Epidermal melanocyte (primary cell): ENCODE measurements at regions not wholly inside any gene's neighbourhood (a gene's known extent, or its start where the extent isn't known, plus 50 kb on each side); places are given as distances from the start of the nearest gene placed in this dataset.

Source experiments
- DNase-seq: peaks from one replicate; pipeline ENCODE4 v3.0.0; 2011; ENCODE audit warnings: low spot score; ENCODE audit not compliant: insufficient read length

DNA sequence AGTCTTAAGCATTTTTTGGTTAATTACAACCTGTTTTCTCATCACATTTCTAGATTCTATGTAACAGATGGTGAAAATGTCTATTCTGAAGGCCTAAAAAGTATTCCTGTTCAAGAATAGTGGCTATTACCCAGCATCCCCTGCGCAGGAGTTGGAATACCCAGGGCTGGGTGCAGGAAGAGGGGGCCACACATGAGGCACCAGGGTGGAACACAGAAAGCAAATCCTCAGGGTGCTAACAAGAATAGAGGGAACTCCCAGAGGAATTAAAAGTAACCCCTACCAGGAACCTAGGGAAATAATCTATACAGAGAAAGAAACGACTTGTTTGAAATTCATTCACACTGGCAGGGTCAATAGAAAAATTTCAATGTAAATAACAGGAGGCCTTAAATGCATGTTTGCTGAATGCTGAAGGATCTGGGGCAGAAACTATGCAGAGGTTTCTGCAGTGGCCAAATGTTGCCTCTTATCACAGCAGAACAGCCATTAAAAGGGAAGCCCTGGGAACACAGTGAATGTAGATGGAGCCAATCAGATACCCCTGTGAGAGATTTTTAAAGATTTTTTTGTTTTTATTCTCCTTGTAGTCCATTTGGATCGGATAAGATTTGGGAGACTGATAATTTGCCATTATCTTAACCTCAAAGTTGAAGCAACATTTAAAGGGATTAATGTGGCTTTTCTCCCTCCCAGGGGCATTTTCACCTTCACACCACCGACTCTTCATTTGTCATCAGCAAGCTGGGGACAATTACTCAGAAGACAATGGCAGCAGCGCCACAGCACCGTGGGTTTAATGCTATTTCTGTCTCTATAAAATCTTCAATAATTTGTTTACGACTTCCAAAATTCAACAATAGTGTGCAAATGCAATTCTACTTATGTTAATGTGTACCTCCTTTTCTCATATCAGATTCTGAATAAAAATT, 196.0 kb upstream of the PSMD7 start:
- DNase-seq, result no peak

DNA sequence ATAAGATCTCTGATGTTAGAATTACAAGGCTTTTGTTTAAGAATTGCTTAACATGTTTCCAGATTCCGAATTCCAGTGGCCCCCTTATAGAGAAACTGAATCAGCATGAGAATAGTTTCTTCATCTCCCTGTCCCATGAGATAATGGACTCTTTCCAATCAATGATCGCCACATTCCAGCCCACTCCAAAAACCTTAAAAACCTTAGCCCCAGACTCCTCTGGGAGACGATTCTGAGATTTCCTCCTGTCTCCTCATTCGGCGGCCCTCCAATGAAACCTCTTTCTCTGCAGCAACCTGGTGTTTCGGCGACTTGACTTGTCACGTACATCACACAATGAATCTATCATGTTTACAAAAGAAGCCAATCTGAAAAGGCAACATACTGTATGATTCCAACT, 197.1 kb upstream of the PSMD7 start:
- DNase-seq, result no peak

DNA sequence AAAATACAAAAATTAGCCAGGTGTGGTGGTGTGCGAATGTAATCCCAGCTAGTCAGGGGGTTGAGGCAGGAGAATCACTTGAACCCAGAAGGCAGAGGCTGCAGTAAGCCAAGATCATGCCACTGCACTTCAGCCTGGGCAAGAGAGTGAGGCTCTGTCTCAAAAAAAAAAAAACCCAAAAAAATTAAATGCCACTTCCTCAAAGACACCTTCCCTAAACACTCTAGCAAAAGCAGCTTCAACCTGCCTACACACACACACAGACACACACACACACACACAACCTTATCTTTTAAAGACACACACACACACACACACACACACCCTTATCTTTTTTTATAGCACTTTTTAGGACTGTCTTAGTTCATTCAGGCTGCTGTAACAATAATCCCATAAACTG, 201.7 kb upstream of the PSMD7 start:
- DNase-seq, result no peak

DNA sequence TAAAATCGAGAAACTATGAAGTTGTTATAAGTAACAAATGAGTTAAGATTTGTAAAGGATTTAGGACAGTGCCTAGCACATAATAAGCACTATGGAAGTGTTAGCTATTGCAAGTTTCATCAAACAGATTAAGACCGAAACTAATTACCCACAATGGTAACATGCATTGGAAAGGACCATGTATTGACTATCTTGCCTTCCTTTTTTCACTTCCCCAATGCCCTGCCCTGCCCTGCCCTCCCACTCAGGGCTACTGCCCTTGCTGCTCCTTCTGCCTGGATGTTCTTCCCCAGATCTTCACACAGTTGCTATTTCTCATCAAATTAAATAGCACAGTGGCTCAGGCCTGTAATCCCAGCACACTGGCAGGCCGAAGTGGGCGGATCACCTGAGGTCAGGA, 202.1 kb upstream of the PSMD7 start:
- DNase-seq, result no peak

DNA sequence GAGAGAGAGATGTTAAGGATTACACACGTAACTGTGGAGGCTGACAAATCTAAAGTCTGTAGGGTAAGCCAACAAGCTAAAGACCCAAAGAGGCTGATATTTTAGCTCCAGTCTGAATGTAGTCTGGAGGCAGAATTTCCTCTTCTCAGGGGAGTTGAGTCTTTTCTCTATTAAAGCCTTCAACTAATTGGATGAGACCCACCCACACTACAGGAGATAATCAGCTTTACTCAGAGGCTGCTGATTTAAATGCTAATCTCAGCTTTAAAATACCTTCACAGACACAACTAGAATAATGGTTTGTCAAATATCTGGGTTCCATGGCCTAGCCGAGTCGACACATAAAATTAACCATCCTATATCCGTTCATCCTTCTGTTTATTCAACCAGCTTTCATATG, 204.3 kb upstream of the PSMD7 start:
- no peak for DNase-seq

DNA sequence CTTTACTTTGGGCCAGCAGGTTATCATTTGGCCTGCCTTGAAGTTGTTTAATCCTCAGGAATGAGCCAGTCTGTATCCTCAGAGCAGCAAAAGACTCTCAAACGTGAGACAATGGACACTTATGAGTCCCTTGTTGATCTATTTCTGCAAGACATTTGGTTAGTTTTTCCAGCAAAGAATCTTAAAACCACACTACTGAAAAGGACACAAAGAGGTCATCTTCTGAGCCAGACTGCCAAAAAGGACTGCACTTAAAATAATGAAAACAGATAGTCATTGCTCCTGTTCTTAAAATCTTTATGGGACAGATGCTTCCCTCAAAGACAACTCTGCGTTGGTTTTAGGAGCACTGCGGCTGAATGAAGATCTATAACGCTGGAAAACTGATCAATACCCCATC, 205.7 kb upstream of the PSMD7 start:
- DNase-seq, result no peak

DNA sequence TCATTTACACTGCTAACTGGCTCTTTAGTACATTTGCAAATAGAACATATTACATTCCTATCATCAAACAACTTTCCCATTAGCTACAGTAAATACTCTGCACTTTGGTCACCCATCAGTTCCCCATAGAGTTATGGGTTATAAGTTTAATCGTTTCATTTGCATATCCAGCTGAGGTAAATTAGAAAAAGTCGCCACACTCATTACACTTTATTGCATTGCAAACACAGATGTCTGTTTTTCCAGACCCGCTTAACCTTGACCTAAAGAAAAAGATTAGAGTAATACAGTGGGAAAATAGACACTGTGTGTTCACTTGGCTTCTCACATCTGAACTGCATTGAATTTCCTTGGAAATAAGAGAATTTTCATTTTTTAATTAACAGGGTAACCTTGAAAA, 213.1 kb upstream of the PSMD7 start:
- no peak for DNase-seq

DNA sequence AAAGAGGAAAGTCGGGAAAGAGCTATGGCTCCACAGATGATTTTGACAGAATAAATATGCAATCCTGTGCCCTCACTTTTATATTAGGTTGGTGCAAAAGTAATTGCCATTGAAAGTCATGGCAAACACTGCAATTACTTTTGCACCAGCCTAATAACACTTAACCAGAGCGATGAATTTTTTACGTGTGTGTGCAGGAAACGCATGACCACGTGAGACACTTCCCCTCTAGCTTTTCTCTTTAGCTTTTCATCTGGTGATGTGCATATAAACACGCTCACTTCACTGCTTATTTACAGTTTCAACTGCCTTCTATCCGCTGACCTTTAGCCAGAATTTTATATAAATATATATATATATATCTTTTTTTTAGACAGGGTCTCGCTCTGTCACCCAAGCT, 216.3 kb upstream of the PSMD7 start:
- DNase-seq, result no peak

DNA sequence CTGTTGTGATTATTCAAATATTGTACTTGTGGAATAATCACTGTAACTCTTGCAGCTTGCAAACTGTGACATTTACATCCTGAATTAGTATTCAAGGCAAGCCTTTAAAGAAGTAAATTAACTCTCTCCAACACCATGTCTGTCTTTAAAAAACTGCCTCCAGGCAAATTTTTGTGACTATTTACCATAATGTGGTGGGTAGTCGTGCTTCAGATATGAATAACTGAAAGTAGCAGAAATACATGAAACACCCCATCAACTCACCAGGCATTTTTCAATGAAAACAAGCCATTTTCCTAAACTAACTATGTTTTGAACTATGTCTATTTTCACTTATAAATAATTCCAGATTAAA, 217.4 kb upstream of the PSMD7 start:
- DNase-seq, result no peak

DNA sequence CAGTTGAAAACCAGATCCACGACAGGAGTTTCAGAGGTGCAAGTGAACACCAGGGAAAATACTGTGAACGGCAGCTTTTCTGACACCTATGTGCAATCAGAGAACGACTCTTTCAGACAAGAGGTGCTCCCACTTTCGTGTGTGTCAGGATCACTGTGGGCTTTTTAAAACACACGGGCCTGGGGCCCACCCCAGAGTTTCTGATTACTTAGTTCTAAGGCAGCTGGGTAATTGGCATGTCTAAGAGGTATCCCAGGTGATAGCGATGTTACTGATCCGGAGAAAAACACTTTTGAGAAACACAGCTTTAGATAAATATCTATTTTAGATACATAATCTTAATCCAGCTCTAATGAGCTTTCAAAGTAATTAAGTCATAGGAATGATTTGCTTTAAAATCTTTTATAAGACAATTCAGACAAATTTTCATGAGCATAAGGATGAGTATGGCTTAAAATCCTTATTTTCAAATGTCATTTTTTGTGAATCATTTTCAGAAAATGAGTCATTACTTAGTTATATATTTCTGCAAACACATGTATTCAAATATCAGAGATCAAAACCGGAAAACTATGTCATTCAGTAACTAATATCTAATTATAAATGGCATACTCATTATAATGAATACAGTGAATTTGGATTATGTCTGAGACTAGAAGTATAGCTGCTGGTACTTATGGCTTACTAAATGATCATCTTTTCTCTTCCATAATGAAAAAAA, 217.9 kb upstream of the PSMD7 start:
- DNase-seq, result no peak

DNA sequence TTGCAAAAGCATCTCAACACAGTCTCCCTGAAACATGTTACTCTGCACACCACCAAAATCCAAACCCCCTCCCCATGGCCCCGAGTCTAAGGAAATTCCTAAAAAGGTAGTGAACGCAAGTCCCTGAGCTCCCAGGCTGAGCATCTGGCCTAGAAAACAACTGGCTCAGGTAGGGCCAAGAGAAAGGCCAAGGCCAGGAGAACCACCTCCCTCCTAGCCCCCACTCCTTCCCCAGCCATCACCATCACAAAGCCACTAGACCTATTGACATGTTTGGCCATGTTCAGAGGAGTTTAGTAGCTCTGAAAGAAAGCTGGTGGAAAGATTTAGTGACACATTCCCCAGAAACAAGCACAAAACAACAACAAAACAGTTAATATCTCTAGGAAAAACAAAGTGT, 220.0 kb upstream of the PSMD7 start:
- no peak for DNase-seq

DNA sequence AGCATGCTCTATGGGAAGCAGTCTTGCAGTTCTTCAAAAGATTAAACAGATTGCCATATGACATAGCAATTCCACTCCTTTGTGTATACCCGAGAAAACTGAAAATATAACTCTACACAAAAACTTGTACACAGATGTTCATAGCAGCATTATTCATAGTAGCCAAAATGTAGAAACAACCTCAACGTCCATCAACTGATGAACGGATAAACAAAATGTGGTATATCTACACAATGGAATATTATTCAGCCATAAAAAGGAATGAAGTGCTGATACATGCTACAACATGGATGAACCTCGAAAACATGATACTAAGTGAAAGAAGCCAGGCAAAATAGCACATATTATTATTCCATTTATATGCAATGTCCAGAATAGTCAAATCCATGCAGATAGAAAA, 221.2 kb upstream of the PSMD7 start:
- no peak for DNase-seq

DNA sequence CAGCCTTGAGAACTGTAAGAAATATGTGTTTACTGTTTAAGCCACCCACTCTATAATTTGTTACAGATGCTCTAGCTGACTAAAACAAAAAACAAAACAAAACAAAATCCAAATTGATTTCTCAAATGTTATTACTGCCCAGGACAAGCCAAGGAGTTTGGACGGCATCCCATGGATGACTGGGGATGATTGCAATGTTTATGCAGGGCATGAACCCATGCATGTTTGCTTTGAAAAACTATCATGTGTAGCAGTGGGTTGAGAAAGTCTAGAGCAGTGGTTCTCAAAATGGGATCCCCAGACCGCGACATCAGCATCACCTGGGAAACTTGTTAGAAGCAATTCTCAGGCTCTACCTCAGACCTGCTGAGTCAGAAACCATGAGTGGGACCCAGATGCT, 223.2 kb upstream of the PSMD7 start:
- DNase-seq, result no peak

DNA sequence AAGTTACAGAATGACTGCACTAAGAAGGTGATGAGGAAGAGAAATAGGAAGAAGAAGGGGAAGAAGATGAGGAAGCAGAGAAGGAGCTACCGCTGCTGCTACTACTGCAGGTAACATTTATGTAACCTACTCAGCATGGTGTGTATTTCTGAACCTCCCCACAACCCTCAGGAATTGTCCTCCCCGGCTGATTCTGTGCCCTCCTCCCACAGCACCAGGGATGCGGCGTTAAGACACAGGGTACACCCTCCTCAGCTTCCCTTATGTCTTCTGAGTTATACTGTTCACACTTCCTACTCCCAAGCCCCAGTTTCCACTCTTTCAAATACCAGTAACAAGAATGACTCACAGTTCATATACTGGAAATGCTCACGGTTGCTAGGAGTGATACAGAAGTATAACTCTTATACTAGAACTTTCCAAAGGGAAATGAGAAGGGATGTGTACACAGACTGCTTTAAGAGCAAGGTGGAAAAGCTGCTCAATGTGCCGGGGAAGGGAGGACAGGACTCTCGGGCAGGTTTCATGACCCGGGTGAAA, 224.5 kb upstream of the PSMD7 start:
- no peak for DNase-seq

DNA sequence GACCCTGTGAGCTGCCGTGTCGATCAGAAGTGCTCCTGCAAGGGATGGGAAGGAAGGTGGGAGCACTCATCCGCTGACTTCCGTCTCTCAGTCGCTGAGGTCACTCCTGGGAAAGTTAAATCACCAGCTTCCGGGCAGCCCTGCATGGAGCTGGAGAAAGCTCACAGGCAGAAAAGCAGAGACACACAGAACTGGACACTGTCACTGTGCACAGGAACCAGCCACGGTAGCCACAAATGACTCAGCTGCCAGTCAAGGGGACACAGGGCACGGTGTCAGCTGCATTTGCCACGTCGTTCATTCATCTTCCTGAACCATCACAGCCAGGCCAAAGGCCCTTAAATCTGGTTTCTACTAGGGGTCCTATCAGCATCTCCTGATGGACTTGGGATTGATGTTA, 226.4 kb upstream of the PSMD7 start:
- no peak for DNase-seq

DNA sequence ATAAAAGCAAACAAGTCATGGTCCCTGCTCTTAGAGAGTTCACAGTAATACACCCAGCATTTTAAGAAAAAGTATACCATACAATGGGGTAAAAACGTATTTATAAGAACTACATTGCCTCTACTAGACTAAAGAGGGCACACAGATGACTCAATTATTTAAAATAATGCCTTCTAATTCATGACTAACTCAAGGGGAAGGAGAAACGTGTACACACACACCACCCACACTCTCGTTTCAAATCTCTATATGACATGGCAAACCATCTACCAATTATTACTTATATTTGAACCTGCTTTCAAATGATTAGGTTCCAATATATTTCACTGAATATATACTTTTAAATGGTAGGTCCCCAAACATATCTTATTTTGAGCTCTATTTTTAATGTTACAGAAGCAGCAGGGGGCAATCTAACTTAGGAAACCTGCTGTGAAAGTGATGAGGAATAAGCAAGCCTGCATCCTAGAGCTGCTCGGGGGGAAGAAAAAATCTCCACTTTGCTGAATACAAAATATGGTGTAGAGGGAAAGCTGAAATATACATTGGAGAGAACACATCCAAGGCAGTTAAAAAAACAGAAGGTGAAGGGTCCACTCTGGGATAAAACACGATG, 232.4 kb upstream of the PSMD7 start:
- no peak for DNase-seq

DNA sequence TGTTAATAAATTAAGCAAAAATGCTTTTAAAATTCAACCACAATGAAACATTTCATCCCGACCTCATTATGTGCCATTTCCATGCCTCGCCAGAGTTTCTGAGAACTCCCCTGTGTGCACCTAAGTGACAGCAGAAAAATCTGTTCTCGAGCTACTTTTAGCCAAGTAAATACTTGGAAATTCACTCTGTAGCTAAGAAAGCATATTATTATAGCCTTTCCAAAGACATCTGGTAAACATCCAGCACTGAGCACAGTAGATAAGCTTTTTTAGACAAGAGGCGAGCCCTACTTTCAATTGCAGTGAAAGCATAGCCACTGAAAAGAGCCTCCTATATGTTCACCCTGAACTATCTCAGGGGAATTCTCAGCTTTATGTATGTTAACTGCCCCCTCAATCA, 242.8 kb upstream of the PSMD7 start:
- no peak for DNase-seq

DNA sequence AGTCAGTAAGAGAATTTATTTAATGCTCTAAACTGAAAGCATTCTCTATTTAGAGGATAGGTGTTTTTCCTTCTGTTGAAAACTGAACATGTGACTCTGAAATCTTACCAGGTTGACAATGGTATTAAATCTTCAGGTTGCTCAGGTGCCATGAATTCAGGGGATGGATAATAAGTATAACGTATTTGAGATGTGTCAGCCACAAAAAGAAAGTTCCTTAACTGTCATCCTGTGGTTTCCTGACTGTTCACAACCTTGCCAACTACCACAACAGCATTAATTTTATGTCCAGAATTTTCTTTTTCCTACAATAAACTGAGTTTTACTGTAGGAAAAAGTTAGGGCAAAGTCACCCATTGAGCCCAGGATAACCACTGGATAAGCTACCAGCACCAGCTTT, 243.3 kb upstream of the PSMD7 start:
- no peak for DNase-seq

DNA sequence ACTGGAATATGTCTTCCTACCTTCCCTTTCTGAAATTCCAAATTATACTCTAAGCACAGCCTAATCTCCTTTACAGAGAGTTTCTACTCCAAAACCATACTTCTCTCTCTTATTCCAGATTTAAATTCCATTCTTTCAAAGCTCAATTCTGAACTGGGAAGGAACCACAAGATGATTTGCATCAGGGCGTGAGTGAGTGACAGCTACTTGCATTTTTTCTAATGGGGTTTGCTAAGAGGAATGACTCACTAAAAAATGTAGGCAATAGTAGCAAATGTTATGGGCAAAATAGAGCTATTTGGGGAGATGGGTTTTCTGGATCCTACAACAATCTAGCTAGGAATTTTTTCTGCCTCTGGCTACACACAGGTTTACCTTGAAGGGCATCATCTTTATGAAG, 244.6 kb upstream of the PSMD7 start:
- no peak for DNase-seq

DNA sequence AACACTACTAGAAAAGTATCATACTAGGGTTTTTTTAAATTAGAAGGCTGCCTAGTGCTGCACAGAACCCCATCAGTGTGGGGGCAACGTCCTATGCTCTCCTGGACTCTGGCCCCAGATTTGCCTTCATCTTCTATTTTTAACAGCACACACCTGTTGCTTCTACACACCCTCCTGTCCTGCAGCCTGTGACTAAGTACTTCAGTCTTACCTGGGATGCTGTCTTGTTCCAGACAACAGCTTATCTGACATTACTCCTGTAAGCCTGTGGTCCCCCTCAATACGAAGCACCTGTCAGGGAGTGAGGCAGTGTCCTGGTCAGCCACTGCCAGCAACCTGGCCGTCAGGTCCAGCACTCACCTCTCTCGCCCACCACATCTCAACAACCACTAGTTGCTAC, 247.6 kb upstream of the PSMD7 start:
- DNase-seq, result no peak

DNA sequence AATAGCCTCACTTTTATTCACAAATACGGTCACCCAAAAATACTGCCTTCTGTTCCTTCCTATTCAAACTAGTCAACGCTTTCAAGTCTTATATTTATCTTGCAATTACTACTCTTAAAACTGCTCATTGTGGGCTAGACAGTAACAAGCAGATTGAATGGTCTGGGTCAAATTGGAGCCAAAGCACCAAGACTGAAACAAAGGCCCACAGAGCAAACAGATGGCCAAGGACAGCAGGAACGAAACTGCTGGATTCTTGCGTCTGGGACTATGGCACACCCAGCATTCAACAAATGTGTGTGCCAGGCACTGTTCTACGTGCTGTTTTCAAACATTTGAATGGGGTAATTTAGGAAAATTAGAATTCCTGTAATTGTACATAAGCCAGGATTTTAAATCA, 250.1 kb upstream of the PSMD7 start:
- no peak for DNase-seq

DNA sequence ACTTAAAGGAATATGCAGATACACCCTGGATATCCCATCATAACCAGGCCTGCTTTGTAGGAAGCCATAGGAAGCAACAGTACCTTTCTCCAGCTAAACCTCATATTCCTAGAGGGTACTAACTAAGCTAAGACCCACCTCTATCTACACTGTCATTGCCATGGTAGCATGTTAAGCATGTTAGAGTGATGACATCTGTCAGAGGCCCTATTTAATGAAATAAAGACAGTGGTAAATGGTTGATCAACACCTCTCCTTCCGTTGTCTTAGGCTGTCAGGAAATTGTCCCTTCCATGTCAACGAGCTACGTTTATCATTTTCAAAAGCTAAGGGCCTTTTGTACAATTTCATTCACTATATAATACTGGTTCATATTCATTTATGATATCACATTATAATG, 251.1 kb upstream of the PSMD7 start:
- DNase-seq, result no peak
